GM18508 (cell line): ENCODE measurements at regions not wholly inside any gene's neighbourhood (a gene's known extent, or its start where the extent isn't known, plus 50 kb on each side); places are given as distances from the start of the nearest gene placed in this dataset.

Source experiments
- ATAC-seq: cut with Tn5 transposase; IDR thresholded peaks from one replicate; pipeline ENCODE4 v1.9.1; 2021; ENCODE audit warnings: moderate number of reproducible peaks; ENCODE audit not compliant: insufficient read depth, unreplicated experiment

GRCh38 chr17:72434581-72434980 lies 313.8 kb downstream of the SOX9 start:
- ATAC-seq = no peak

- no peak for ATAC-seq
These were observed 314.3 kb downstream of the SOX9 start for GRCh38 chr17:72434991-72435618.

GRCh38 chr17:72438783-72439182 lies 318.0 kb downstream of the SOX9 start:
- no peak for ATAC-seq

GRCh38 chr17:72439893-72440502 lies 319.2 kb downstream of the SOX9 start:
- ATAC-seq = no peak

GRCh38 chr17:72440961-72441360 lies 320.1 kb downstream of the SOX9 start:
- ATAC-seq = no peak

- no peak for ATAC-seq
These were observed 321.1 kb downstream of the SOX9 start for GRCh38 chr17:72441909-72442308.

- ATAC-seq = no peak
These were observed 323.8 kb downstream of the SOX9 start for GRCh38 chr17:72444517-72445054.

GRCh38 chr17:72445055-72445991 lies 324.5 kb downstream of the SOX9 start:
- ATAC-seq = no peak

- ATAC-seq = no peak
These were observed 325.3 kb downstream of the SOX9 start for GRCh38 chr17:72446118-72446517.

GRCh38 chr17:72446525-72447250 lies 325.9 kb downstream of the SOX9 start:
- no peak for ATAC-seq

- ATAC-seq = no peak
These were observed 326.4 kb downstream of the SOX9 start for GRCh38 chr17:72447251-72447640.

- ATAC-seq = no peak
These were observed 327.2 kb downstream of the SOX9 start for GRCh38 chr17:72448019-72448418.

- no peak for ATAC-seq
These were observed 331.7 kb downstream of the SOX9 start for GRCh38 chr17:72452286-72453173.

GRCh38 chr17:72454342-72454741 lies 333.5 kb downstream of the SOX9 start:
- ATAC-seq = no peak

GRCh38 chr17:72455562-72455961 lies 334.7 kb downstream of the SOX9 start:
- no peak for ATAC-seq

- no peak for ATAC-seq
These were observed 335.3 kb downstream of the SOX9 start for GRCh38 chr17:72456075-72456474.

GRCh38 chr17:72457712-72458111 lies 336.9 kb downstream of the SOX9 start:
- no peak for ATAC-seq

- ATAC-seq = no peak
These were observed 337.5 kb downstream of the SOX9 start for GRCh38 chr17:72458301-72458700.

GRCh38 chr17:72460711-72461110 lies 339.9 kb downstream of the SOX9 start:
- no peak for ATAC-seq
